Panc1 (cell line): ENCODE measurements at regions not wholly inside any gene's neighbourhood (a gene's known extent, or its start where the extent isn't known, plus 50 kb on each side); places are given as distances from the start of the nearest gene placed in this dataset.

Experiments used
- ATAC-seq: fragments of 200-7000 bp; cut with Tn5 transposase; 2 replicates; pipeline ENCODE4 v1.9.1; 2020; ENCODE audit warnings: mild to moderate bottlenecking, moderate library complexity
- BruUV-seq: library from RNA; stranded (reverse); fragments of 400-500 nt; replicated peaks from 2 replicates; lab custom pipeline; 2021; lab: Mats Ljungman, UMichigan
- CTCF ChIA-PET: fragments of 300-600 bp; sonication (Branson Sonifier 250); formaldehyde crosslinking; loops from one replicate; lab custom pipeline; 2022; ENCODE audit warnings: antibody characterized with exemption; lab: Charles Lee
- POLR2A ChIA-PET: fragments of 300-600 bp; sonication (Branson Sonifier 250); formaldehyde crosslinking; loops from one replicate; lab custom pipeline; 2022; ENCODE audit warnings: antibody characterized with exemption; lab: Charles Lee
- DNase-seq: peaks from one replicate; pipeline ENCODE4 v3.0.0-alpha.2; 2010; ENCODE audit warnings: low read depth, low spot score
- H3K27ac ChIP-seq: 2 replicates; pipeline ENCODE4 v1.5.1; 2011; ENCODE audit warnings: mild to moderate bottlenecking, low read length, inconsistent platforms
- H3K27me3 ChIP-seq: fragments of 200-500 bp; sonication (Bioruptor generic); 2 replicates; pipeline ENCODE4 v1.6.0; 2014; ENCODE audit warnings: low read length, inconsistent platforms; ENCODE audit not compliant: control insufficient read depth, insufficient read depth
- H3K36me3 ChIP-seq: fragments of 200-500 bp; sonication (Bioruptor generic); 2 replicates; pipeline ENCODE4 v1.5.1; 2014; ENCODE audit warnings: inconsistent platforms, mild to moderate bottlenecking, low read length, moderate library complexity; ENCODE audit not compliant: control insufficient read depth, insufficient read depth
- H3K4me1 ChIP-seq: 2 replicates; pipeline ENCODE4 v1.5.1; 2011; ENCODE audit warnings: inconsistent platforms, mild to moderate bottlenecking, low read length, moderate library complexity; ENCODE audit not compliant: control insufficient read depth, insufficient read depth
- H3K4me3 ChIP-seq, 2 experiments: 2 replicates each; pipeline ENCODE4 v1.5.1; 2011 to 2012; ENCODE audit warnings: low read depth in 2 of 2, low read length in 2 of 2, mild to moderate bottlenecking in 2 of 2, inconsistent platforms in 1 of 2, moderate library complexity in 1 of 2
- H3K9me3 ChIP-seq: fragments of 200-500 bp; sonication (Bioruptor generic); 2 replicates; pipeline ENCODE4 v1.5.1; 2014; ENCODE audit warnings: low read depth, mild to moderate bottlenecking, inconsistent platforms, low read length, moderate library complexity; ENCODE audit not compliant: control insufficient read depth, insufficient read depth
- CTCF ChIP-seq: fragments of 450-650 bp; IDR thresholded peaks from 2 replicates; pipeline ENCODE4 v1.5.1; 2017; ENCODE audit warnings: mild to moderate bottlenecking
- POLR2AphosphoS5 ChIP-seq: IDR thresholded peaks from 2 replicates; pipeline ENCODE4 v1.6.1; 2012; ENCODE audit warnings: mild to moderate bottlenecking, low read depth, low read length, moderate library complexity
- REST ChIP-seq, 2 experiments: IDR thresholded peaks; 2 replicates each; pipeline ENCODE4 v1.6.1; 2011 to 2012; ENCODE audit warnings: low read depth in 2 of 2, control low read depth in 1 of 2, low read length in 1 of 2, mild to moderate bottlenecking in 1 of 2, moderate library complexity in 1 of 2; ENCODE audit not compliant: insufficient read depth in 1 of 2
- SIN3A ChIP-seq: IDR thresholded peaks from 2 replicates; pipeline ENCODE4 v1.6.1; 2012; ENCODE audit warnings: low read depth, mild to moderate bottlenecking, low read length, moderate library complexity, borderline replicate concordance; ENCODE audit not compliant: insufficient read depth
- TCF7L2 ChIP-seq: IDR thresholded peaks from 2 replicates; pipeline ENCODE4 v1.6.1; 2011; ENCODE audit warnings: mild to moderate bottlenecking, low read depth, low read length, inconsistent platforms
- in situ Hi-C: cut with HindIII; loops from 2 replicates; pipeline ENCODE4 v1.10.0; 2016; ENCODE audit warnings: low sequenced_read_pairs, low pct_unique_long_range_greater_than_20kb
- intact Hi-C: fragments of 100-400 bp; cut with micrococcal nuclease; formaldehyde crosslinking; loops from one replicate; pipeline ENCODE4 v1.10.0; 2022; ENCODE audit not compliant: unreplicated experiment

- ChIA-PET POLR2A (no interaction called here), CTCF (no interaction called here)
- no peaks in the 10 kb centered on the region for H3K36me3 ChIP-seq
- H3K4me3 ChIP-seq: no peak overlapping the region
- intact Hi-C loops (no loop called here), in situ Hi-C loops (no loop called here)
- no TSS peak for BruUV-seq
- no peak overlapping the region for H3K27ac ChIP-seq
- DNase-seq (no peak), ATAC-seq (no peak)
- H3K27me3 ChIP-seq: no peaks in the 10 kb centered on the region
- TF ChIP-seq REST (IDR thresholded peaks at IDR 0.05; ENCODE audit: insufficient read depth in 1 of 2, low read depth in 2 of 2, low read length in 1 of 2) (no peak), POLR2AphosphoS5 (no peak), CTCF (no peak), TCF7L2 (no peak), SIN3A (no peak)
- H3K4me1 ChIP-seq: 0 out of 2 replicates have a peak, but pooled peaks cover 5% of the 10 kb centered on the region
- H3K9me3 ChIP-seq: no peaks in the 10 kb centered on the region
Observed at GRCh38 chr2:105615305-105615704, 129.4 kb upstream of the NCK2 start.

GRCh38 chr2:105611811-105612424 lies 132.8 kb upstream of the NCK2 start:
- BruUV-seq: no TSS peak
- H3K27me3 ChIP-seq: no peaks in the 10 kb centered on the region
- DNase-seq: no peak
- ATAC-seq: no peak
- ChIA-PET POLR2A (no interaction called here), CTCF (no interaction called here)
- no peaks in the 10 kb centered on the region for H3K9me3 ChIP-seq
- no peak overlapping the region for H3K27ac ChIP-seq
- TF ChIP-seq TCF7L2 (no peak), SIN3A (no peak), CTCF (no peak)
- in situ Hi-C loops: no loop called here
- intact Hi-C loops: no loop called here
- H3K4me3 ChIP-seq: no peak overlapping the region
- 0 out of 2 replicates have a peak, but pooled peaks cover 5% of the 10 kb centered on the region for H3K4me1 ChIP-seq
- H3K36me3 ChIP-seq: no peaks in the 10 kb centered on the region
